ENCODE measurements at regions not wholly inside any gene's neighbourhood (a gene's known extent, or its start where the extent isn't known, plus 50 kb on each side); places are given as distances from the start of the nearest gene placed in this dataset.
A peak's percentile ranks its signal among the peaks of the same experiment; 100 is the strongest.

DNA sequence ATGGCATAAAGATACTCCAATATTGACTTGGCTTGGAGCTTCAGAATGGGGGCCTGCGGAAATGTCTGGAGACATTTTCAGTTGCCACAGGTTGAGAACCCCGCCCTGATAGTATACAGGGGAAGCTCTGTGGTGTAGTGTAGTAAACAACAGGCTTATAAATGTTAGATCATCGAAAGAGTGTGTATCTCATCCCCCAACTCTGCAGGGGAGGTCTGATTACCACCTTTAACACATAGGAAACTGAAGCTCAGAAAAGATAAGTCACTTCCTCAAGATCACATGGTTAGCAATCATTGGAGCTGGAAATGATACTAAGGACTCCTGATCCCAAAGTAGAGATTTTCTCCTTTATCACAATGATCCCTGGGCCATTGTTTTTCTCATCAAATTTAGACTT, 144.5 kb upstream of the BMPER start:
- peak; percentile 25 for TF ChIP-seq FOXP2 (optimal IDR thresholded peaks at IDR 0.05; ENCODE audit: borderline replicate concordance, extremely low read depth, extremely low read length, insufficient read depth)
- no peak for TF ChIP-seq TAF1 (IDR thresholded peaks at IDR 0.05; ENCODE audit: borderline replicate concordance, insufficient read depth, low read length)

DNA sequence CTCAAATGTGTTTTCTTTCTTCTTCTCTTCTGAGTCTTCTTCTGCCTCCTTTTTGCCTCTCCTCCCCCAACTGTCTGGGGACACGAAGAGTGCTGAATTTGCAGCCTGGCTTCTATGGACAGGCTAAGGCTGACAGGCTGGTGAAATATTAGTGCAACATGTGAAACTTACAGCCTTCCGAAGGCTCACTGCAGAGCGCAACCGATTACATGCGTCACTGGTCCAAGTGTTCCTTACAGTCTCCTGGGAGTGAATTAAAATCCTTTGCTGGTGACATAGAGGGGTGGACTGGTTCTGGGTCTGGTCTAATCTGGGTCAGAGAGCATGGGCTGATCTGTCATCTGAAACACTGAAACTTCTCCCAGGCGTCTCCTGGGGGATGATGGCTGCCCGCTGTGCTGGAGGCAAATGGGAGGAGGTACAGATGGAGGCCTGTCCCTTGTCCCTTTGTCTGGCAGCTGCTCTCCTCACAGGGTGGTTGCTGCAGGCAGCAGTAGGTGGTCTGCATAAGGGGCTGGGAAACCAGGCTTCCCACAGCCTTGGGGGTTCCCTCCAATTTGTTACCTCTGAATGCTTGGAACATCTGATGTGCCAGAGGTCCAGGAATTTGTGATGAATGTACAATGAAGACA, 143.8 kb upstream of the BMPER start:
- TF ChIP-seq POLR2AphosphoS5 (IDR thresholded peaks at IDR 0.05; ENCODE audit: low read depth, low read length) (no peak), FOXP2 (optimal IDR thresholded peaks at IDR 0.05; ENCODE audit: borderline replicate concordance, extremely low read depth, extremely low read length, insufficient read depth) (no peak), TAF1 (IDR thresholded peaks at IDR 0.05; ENCODE audit: borderline replicate concordance, insufficient read depth, low read length) (no peak), SIN3A (IDR thresholded peaks at IDR 0.05; ENCODE audit: borderline replicate concordance, insufficient read depth, low read length) (no peak)
- TF ChIP-seq, protein P1, sequence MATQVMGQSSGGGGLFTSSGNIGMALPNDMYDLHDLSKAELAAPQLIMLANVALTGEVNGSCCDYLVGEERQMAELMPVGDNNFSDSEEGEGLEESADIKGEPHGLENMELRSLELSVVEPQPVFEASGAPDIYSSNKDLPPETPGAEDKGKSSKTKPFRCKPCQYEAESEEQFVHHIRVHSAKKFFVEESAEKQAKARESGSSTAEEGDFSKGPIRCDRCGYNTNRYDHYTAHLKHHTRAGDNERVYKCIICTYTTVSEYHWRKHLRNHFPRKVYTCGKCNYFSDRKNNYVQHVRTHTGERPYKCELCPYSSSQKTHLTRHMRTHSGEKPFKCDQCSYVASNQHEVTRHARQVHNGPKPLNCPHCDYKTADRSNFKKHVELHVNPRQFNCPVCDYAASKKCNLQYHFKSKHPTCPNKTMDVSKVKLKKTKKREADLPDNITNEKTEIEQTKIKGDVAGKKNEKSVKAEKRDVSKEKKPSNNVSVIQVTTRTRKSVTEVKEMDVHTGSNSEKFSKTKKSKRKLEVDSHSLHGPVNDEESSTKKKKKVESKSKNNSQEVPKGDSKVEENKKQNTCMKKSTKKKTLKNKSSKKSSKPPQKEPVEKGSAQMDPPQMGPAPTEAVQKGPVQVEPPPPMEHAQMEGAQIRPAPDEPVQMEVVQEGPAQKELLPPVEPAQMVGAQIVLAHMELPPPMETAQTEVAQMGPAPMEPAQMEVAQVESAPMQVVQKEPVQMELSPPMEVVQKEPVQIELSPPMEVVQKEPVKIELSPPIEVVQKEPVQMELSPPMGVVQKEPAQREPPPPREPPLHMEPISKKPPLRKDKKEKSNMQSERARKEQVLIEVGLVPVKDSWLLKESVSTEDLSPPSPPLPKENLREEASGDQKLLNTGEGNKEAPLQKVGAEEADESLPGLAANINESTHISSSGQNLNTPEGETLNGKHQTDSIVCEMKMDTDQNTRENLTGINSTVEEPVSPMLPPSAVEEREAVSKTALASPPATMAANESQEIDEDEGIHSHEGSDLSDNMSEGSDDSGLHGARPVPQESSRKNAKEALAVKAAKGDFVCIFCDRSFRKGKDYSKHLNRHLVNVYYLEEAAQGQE (IDR thresholded peaks at IDR 0.05; ENCODE audit: insufficient read depth in 1 of 2, low read depth in 2 of 2, low read length in 2 of 2): no peak

DNA sequence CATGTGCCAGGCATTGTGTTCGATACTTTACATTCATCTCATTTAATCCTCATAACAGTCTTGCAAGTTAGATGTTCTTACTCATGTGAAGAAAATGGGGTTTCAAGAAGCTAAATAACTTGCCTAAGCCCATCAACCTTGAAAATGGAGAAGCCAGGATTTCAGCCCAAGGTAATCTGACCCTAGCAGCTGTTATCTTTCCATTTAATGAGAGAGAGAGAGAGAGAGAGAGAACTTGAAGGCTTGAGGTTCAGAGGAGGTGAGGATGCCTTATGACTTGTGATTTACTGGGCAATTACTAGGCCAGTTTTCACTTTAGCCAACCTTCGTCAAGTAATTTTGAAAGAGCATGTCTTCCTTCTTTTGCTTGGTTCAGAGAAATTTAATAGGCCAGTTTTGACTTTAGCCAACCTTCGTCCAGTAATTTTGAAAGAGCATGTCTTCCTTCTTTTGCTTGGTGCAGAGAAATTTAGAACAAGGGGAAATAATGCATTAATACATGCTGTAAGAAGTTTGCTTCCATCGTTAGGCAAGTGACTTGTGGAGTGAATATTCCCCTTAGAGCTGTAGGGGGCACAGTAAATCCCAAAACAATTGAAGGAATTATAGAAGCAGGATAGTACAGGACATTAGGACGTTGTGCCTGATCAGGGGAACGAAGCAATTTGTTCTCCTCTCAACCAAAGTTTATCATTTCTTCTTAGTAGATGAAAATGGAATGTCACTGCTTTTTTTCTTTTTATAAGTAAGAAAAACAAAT, 143.0 kb upstream of the BMPER start:
- no peak for TF ChIP-seq FOXP2 (optimal IDR thresholded peaks at IDR 0.05; ENCODE audit: borderline replicate concordance, extremely low read depth, extremely low read length, insufficient read depth)
- no peak for TF ChIP-seq SIN3A (IDR thresholded peaks at IDR 0.05; ENCODE audit: borderline replicate concordance, insufficient read depth, low read length)
- TF ChIP-seq POLR2AphosphoS5 (IDR thresholded peaks at IDR 0.05; ENCODE audit: low read depth, low read length): no peak

DNA sequence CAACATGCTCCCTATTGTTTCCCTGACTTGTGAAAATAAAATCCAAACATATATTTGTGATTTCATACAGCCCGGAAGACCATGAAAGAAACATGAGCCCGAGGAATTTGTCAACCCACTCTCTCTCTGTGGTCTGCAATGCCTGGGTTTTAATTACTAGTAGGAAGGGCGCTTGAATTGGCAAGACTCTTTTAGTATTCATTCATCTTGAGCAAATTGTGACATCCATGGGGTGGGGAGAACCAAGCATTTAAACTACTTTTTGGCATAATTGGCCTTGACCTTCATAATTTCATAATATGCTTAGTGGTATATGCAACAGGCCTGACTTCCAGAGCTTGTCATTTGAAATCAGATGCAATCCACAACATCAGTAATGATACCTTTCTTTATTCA, 142.4 kb upstream of the BMPER start:
- TF ChIP-seq POLR2AphosphoS5 (IDR thresholded peaks at IDR 0.05; ENCODE audit: low read depth, low read length): no peak
- no peak for TF ChIP-seq SIN3A (IDR thresholded peaks at IDR 0.05; ENCODE audit: borderline replicate concordance, insufficient read depth, low read length)
- TF ChIP-seq TAF1 (IDR thresholded peaks at IDR 0.05; ENCODE audit: borderline replicate concordance, insufficient read depth, low read length): no peak
- TF ChIP-seq FOXP2 (optimal IDR thresholded peaks at IDR 0.05; ENCODE audit: borderline replicate concordance, extremely low read depth, extremely low read length, insufficient read depth): no peak
- TF ChIP-seq, protein P1 (IDR thresholded peaks at IDR 0.05; ENCODE audit: insufficient read depth in 1 of 2, low read depth in 2 of 2, low read length in 2 of 2): no peak

DNA sequence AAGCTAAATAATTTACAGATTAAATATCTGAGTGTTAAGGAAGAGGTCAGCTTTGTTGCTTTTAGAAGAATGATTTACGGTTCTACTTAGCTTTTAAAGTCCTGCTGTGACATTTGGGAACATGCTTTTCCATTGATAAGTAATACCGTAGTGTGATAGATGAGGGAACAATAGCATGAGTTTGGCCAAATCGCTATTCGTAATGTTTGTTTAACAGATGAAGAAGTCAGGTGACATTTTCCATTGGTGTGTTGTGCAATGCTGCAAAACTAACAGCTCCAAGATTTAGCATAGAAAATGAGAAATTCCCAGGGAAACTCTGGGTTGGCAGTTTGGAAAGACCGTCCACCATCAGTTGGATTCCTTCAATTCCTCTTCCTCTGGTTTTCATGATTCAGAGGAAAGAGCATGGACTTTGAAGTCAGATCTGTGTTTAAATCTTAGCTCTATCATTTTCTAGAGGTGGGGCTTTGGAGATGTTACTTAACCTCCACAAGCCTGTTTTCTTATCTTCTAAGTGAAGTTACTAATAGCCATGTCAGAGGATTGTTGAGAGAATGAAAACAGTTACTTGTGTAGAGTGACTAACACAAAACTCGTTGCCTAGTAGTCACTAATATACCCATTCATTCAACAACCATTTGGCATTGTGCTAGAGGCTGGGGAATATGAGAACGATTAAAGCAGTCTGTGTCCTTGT, 140.4 kb upstream of the BMPER start:
- TF ChIP-seq TAF1 (IDR thresholded peaks at IDR 0.05; ENCODE audit: borderline replicate concordance, insufficient read depth, low read length): no peak
- TF ChIP-seq SIN3A (IDR thresholded peaks at IDR 0.05; ENCODE audit: borderline replicate concordance, insufficient read depth, low read length): no peak
- TF ChIP-seq FOXP2 (optimal IDR thresholded peaks at IDR 0.05; ENCODE audit: borderline replicate concordance, extremely low read depth, extremely low read length, insufficient read depth): no peak
- TF ChIP-seq, protein P1 (IDR thresholded peaks at IDR 0.05; ENCODE audit: insufficient read depth in 1 of 2, low read depth in 2 of 2, low read length in 2 of 2): no peak
- TF ChIP-seq POLR2AphosphoS5 (IDR thresholded peaks at IDR 0.05; ENCODE audit: low read depth, low read length): no peak

All from PFSK-1 (cell line).